Ovary (tissue), 7 donors: ENCODE measurements at regions not wholly inside any gene's neighbourhood (a gene's known extent, or its start where the extent isn't known, plus 50 kb on each side); places are given as distances from the start of the nearest gene placed in this dataset.

Source experiments
- DNase-seq, 5 donors: peaks; one replicate each; pipeline ENCODE4 v3.0.0-alpha.2; 2019 to 2020
- H3K27ac ChIP-seq, 2 donors: fragments of 200-600 bp; one replicate each; pipeline versions ENCODE4 v1.5.1 to v1.8.0; 2019 to 2022
- H3K27me3 ChIP-seq: fragments of 200-600 bp; one replicate; pipeline ENCODE4 v1.8.0; 2022
- H3K36me3 ChIP-seq: fragments of 200-600 bp; sonication (generic); one replicate; pipeline ENCODE4 v1.5.1; 2019
- H3K4me1 ChIP-seq: one replicate; pipeline ENCODE4 v1.8.1; 2013; ENCODE audit warnings: mild to moderate bottlenecking, moderate library complexity; ENCODE audit not compliant: insufficient read depth
- H3K4me3 ChIP-seq: fragments of 200-600 bp; sonication (generic); one replicate; pipeline ENCODE4 v1.5.1; 2017
- H3K9me3 ChIP-seq, 2 donors: fragments of 200-600 bp in 1 of 2; sonication (generic) in 1 of 2; one replicate each; pipeline versions ENCODE4 v1.5.1 to v1.8.1; 2013 to 2019; ENCODE audit warnings: mild to moderate bottlenecking in 1 of 2, moderate library complexity in 1 of 2
- CTCF ChIP-seq, 3 donors: fragments of 450-650 bp in 2 of 3; fragments of 200-600 bp in 1 of 3; IDR thresholded peaks; one replicate each; pipeline versions ENCODE4 v1.5.1 to v1.8.0; 2016 to 2022; ENCODE audit warnings: antibody characterized with exemption in 3 of 3, mild to moderate bottlenecking in 1 of 3
- EP300 ChIP-seq: sonication (generic); formaldehyde crosslinking; IDR thresholded peaks from one replicate; pipeline ENCODE4 v1.6.1; 2017; ENCODE audit warnings: antibody characterized with exemption
- POLR2A ChIP-seq: fragments of 450-650 bp; IDR thresholded peaks from one replicate; pipeline ENCODE4 v1.6.1; 2017; ENCODE audit warnings: antibody characterized with exemption, mild to moderate bottlenecking, moderate library complexity
- whole genome bisulfite sequencing, 3 donors: extraction: QIAGEN DNeasy Blood & Tissue Kit in 1 of 3; methylation state at CpG; one replicate each; pipeline versions ENCODE4 v1.1.5 to v1.1.7; 2013 to 2017; 5-methylcytosine and 5-hydroxymethylcytosine counted together
- intact Hi-C, 4 donors: fragments of 100-400 bp; cut with DNase I; formaldehyde crosslinking; loops; one replicate each; pipeline versions ENCODE4 v1.11.0 to v1.15.1; 2022 to 2023
- donor health status: DM: no; HTN: no; CAD: no; lungs with moderate emphysema.
- donor health status: DM: no; HTN: no; CAD: no.
- donor health status: Bipolar disorder and iron deficiency.
- donor health status: DM: no; HTN: no; CAD: no.
- donor health status: DM: yes; HTN: yes; CAD: no.

- no peak for DNase-seq
- Histone ChIP-seq H3K4me1 (no peaks in the 10 kb centered on the region), H3K4me3 (no peak overlapping the region), H3K9me3 (no peaks in the 10 kb centered on the region), H3K27me3 (no peaks in the 10 kb centered on the region), H3K36me3 (no peaks in the 10 kb centered on the region), H3K27ac (no peak overlapping the region)
- 95 to 97% (median 95%) methylated on average over 8 of the region's 8 CpGs for WGBS, 3 donors
- intact Hi-C loops: no loop called here
- no peak for TF ChIP-seq CTCF (IDR thresholded peaks at IDR 0.05)
- no peak for TF ChIP-seq POLR2A
- TF ChIP-seq EP300: no peak
Observed at GRCh38 chr2:9122367-9122766, 84.2 kb upstream of the ASAP2 start.

- no peaks in the 10 kb centered on the region for H3K9me3 ChIP-seq
- H3K36me3 ChIP-seq: no peaks in the 10 kb centered on the region
- H3K4me1 ChIP-seq: no peaks in the 10 kb centered on the region
- no peak overlapping the region for H3K27ac ChIP-seq
- intact Hi-C loops: loop anchor here in 1 of 4 donors (10.0 kb wide), 1 partner anchor 214 kb away; no protein-coding TSS in a partner anchor
- H3K4me3 ChIP-seq: no peak overlapping the region
- no peak for TF ChIP-seq EP300
- no peak for TF ChIP-seq CTCF (IDR thresholded peaks at IDR 0.05)
- no peak for TF ChIP-seq POLR2A
- 82 to 87% (median 83%) methylated on average over 11 of the region's 11 CpGs for WGBS, 3 donors
- H3K27me3 ChIP-seq: no peaks in the 10 kb centered on the region
- DNase-seq: no peak
Observed at GRCh38 chr2:9118383-9118960, 88.1 kb upstream of the ASAP2 start.

GRCh38 chr2:9115229-9115628 is 91.4 kb upstream of the ASAP2 start:
- 93 to 97% (median 96%) methylated on average over 2 of the region's 2 CpGs for WGBS, 3 donors

GRCh38 chr2:9114458-9114857 is 92.2 kb upstream of the ASAP2 start:
- no peak overlapping the region for H3K4me3 ChIP-seq
- no peak overlapping the region for H3K27ac ChIP-seq
- peaks cover 5% of the 10 kb centered on the region for H3K4me1 ChIP-seq
- WGBS, 3 donors: 64 to 73% (median 72%) methylated on average over 3 of the region's 3 CpGs
- H3K36me3 ChIP-seq: no peaks in the 10 kb centered on the region
- TF ChIP-seq POLR2A (no peak), CTCF (IDR thresholded peaks at IDR 0.05) (no peak)
- H3K27me3 ChIP-seq: no peaks in the 10 kb centered on the region
- DNase-seq: no peak
- H3K9me3 ChIP-seq: no peaks in the 10 kb centered on the region
- intact Hi-C loops: loop anchor here in 1 of 4 donors (10.0 kb wide), 1 partner anchor 210 kb away; no protein-coding TSS in a partner anchor

More at GRCh38 chr2:9115229-9115628, 91.4 kb upstream of the ASAP2 start:
- intact Hi-C loops: loop anchor here in 1 of 4 donors (10.0 kb wide), 1 partner anchor 210 kb away; no protein-coding TSS in a partner anchor
- TF ChIP-seq CTCF (IDR thresholded peaks at IDR 0.05) (no peak), POLR2A (no peak), EP300 (no peak)
- Histone ChIP-seq H3K4me3 (no peak overlapping the region), H3K36me3 (no peaks in the 10 kb centered on the region), H3K27me3 (no peaks in the 10 kb centered on the region), H3K9me3 (no peaks in the 10 kb centered on the region), H3K27ac (no peak overlapping the region), H3K4me1 (peaks cover 5% of the 10 kb centered on the region)
- DNase-seq: no peak
